Activated CD8-positive, alpha-beta T cell treated with anti-CD3 and anti-CD28 coated beads for 36 hours (primary cell): ENCODE measurements at regions not wholly inside any gene's neighbourhood (a gene's known extent, or its start where the extent isn't known, plus 50 kb on each side); places are given as distances from the start of the nearest gene placed in this dataset.

Experiments used
- ATAC-seq: fragments of 200-7000 bp; cut with Tn5 transposase; one replicate; pipeline ENCODE4 v1.10.0; 2021; ENCODE audit warnings: mild to moderate bottlenecking, moderate library complexity
- CTCF ChIA-PET: fragments of 350-600 bp; sonication (Branson Sonifier 250); formaldehyde crosslinking; loops from one replicate; lab custom pipeline; 2021; ENCODE audit warnings: antibody characterized with exemption; lab: Charles Lee
- POLR2A ChIA-PET: fragments of 350-600 bp; sonication (Branson Sonifier 250); formaldehyde crosslinking; loops from one replicate; lab custom pipeline; 2021; ENCODE audit warnings: antibody characterized with exemption; lab: Charles Lee
- DNase-seq: peaks from one replicate; pipeline ENCODE4 v3.0.0-alpha.2; 2020
- H3K27ac Mint-ChIP-seq: one replicate; pipeline ENCODE4 v1.8.0; 2021; ENCODE audit warnings: mild to moderate bottlenecking, mixed read lengths
- H3K27me3 Mint-ChIP-seq: one replicate; pipeline ENCODE4 v1.8.0; 2021; ENCODE audit warnings: mixed read lengths
- H3K36me3 Mint-ChIP-seq: one replicate; pipeline ENCODE4 v1.8.0; 2021; ENCODE audit warnings: low read depth, mixed read lengths
- H3K4me1 Mint-ChIP-seq: one replicate; pipeline ENCODE4 v1.8.0; 2021; ENCODE audit warnings: low read depth, mixed read lengths
- H3K4me3 Mint-ChIP-seq: one replicate; pipeline ENCODE4 v1.8.0; 2021; ENCODE audit warnings: mild to moderate bottlenecking, moderate library complexity, mixed read lengths
- H3K9me3 Mint-ChIP-seq: one replicate; pipeline ENCODE4 v1.8.0; 2021; ENCODE audit warnings: mixed read lengths
- intact Hi-C: fragments of 100-400 bp; cut with micrococcal nuclease; formaldehyde crosslinking; loops from one replicate; pipeline ENCODE4 v1.10.0; 2022
- TF ChIP-seq, protein P1 (sequence below): fragments of 200-600 bp; IDR thresholded peaks from one replicate; pipeline ENCODE4 v1.8.0; 2022; ENCODE audit warnings: antibody characterized with exemption, mild to moderate bottlenecking

- DNase-seq (no peak), ATAC-seq (no peak)
- H3K27me3 Mint-ChIP-seq = peaks cover 2% of the 10 kb centered on the region
- ChIA-PET POLR2A (no interaction called here), CTCF (no interaction called here)
- H3K27ac Mint-ChIP-seq = no peak overlapping the region
- intact Hi-C loops = no loop called here
- H3K4me3 Mint-ChIP-seq = no peak overlapping the region
- TF ChIP-seq, protein P1, sequence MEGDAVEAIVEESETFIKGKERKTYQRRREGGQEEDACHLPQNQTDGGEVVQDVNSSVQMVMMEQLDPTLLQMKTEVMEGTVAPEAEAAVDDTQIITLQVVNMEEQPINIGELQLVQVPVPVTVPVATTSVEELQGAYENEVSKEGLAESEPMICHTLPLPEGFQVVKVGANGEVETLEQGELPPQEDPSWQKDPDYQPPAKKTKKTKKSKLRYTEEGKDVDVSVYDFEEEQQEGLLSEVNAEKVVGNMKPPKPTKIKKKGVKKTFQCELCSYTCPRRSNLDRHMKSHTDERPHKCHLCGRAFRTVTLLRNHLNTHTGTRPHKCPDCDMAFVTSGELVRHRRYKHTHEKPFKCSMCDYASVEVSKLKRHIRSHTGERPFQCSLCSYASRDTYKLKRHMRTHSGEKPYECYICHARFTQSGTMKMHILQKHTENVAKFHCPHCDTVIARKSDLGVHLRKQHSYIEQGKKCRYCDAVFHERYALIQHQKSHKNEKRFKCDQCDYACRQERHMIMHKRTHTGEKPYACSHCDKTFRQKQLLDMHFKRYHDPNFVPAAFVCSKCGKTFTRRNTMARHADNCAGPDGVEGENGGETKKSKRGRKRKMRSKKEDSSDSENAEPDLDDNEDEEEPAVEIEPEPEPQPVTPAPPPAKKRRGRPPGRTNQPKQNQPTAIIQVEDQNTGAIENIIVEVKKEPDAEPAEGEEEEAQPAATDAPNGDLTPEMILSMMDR = no peak
- H3K36me3 Mint-ChIP-seq = no peaks in the 10 kb centered on the region
- H3K4me1 Mint-ChIP-seq = no peaks in the 10 kb centered on the region
- H3K9me3 Mint-ChIP-seq = no peaks in the 10 kb centered on the region
Observed at GRCh38 chr14:99347561-99347960, 75.6 kb upstream of the BCL11B start.

- no peak overlapping the region for H3K27ac Mint-ChIP-seq
- TF ChIP-seq, protein P1 = no peak
- ATAC-seq (no peak), DNase-seq (no peak)
- no peaks in the 10 kb centered on the region for H3K4me1 Mint-ChIP-seq
- H3K9me3 Mint-ChIP-seq = no peaks in the 10 kb centered on the region
- intact Hi-C loops = no loop called here
- ChIA-PET POLR2A (no interaction called here), CTCF (no interaction called here)
- H3K27me3 Mint-ChIP-seq = peaks cover 2% of the 10 kb centered on the region
- no peak overlapping the region for H3K4me3 Mint-ChIP-seq
- H3K36me3 Mint-ChIP-seq = no peaks in the 10 kb centered on the region
Observed at GRCh38 chr14:99346470-99347080, 74.6 kb upstream of the BCL11B start.

DNA sequence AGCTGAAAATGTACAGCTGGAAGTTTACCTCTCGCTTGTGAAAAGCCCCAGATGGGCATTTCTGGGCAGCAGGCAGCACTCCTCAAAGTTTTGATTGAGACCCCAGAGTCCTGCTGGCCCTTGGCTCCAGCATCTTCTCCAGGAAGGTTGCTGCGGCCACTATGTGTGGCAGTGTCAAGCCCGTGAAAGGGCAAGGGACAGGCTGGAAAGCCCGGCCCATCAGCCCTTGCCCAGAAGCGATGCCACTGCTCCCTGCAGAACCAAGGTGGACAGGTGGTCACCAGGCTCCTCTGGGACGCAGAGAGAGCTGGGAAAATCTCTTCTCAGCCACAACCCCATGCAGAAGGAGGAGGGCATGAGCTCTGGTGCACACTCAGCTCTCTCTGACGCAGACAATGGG, 73.5 kb upstream of the BCL11B start:
- DNase-seq (no peak), ATAC-seq (no peak)
- intact Hi-C loops = no loop called here
- Mint-ChIP-seq H3K36me3 (no peaks in the 10 kb centered on the region), H3K27me3 (peaks cover 3% of the 10 kb centered on the region), H3K27ac (no peak overlapping the region), H3K4me3 (no peak overlapping the region), H3K9me3 (no peaks in the 10 kb centered on the region), H3K4me1 (no peaks in the 10 kb centered on the region)
- POLR2A ChIA-PET = no interaction called here
- TF ChIP-seq, protein P1 = no peak
- CTCF ChIA-PET = no interaction called here

GRCh38 chr14:99344051-99344758, 72.2 kb upstream of the BCL11B start:
- ATAC-seq (no peak), DNase-seq (no peak)
- no peaks in the 10 kb centered on the region for H3K9me3 Mint-ChIP-seq
- ChIA-PET POLR2A (no interaction called here), CTCF (no interaction called here)
- no peak overlapping the region for H3K4me3 Mint-ChIP-seq
- no peaks in the 10 kb centered on the region for H3K36me3 Mint-ChIP-seq
- TF ChIP-seq, protein P1 = no peak
- intact Hi-C loops = no loop called here
- H3K27me3 Mint-ChIP-seq = peaks cover 10% of the 10 kb centered on the region
- H3K4me1 Mint-ChIP-seq = no peaks in the 10 kb centered on the region
- H3K27ac Mint-ChIP-seq = no peak overlapping the region

DNA sequence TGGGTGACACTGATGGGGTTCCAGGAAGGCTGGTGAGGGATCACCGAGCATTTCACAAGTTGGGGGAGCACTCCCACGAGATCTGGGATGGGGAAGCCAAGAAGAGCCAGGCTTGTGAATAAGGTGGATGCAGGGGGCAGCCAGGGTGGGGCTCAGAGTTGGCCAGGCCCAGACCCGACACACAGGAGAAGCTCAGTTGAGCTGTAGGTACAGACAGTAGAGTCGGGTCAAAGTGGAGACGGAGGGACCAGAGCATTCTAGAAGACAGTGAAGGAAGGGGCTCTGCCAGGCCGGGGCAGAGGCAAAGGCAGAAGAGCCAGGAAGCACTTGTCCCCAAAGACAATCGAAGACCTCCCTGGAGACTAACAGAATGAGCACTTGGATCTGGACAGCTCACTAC, 70.9 kb upstream of the BCL11B start:
- ChIA-PET POLR2A (no interaction called here), CTCF (interaction anchor here (1.3 kb wide), 1 partner anchor 23 kb away, joined by 3 read pairs; no protein-coding TSS in a partner anchor)
- Mint-ChIP-seq H3K9me3 (no peaks in the 10 kb centered on the region), H3K4me3 (no peak overlapping the region), H3K36me3 (no peaks in the 10 kb centered on the region), H3K27me3 (peaks cover 11% of the 10 kb centered on the region), H3K4me1 (no peaks in the 10 kb centered on the region), H3K27ac (no peak overlapping the region)
- TF ChIP-seq, protein P1 = no peak
- ATAC-seq = no peak
- no peak for DNase-seq
- intact Hi-C loops = no loop called here
